HFFc6 (cell line): ENCODE measurements at regions not wholly inside any gene's neighbourhood (a gene's known extent, or its start where the extent isn't known, plus 50 kb on each side); places are given as distances from the start of the nearest gene placed in this dataset.
"Not testable (repeated sequence)": the region's sequence is repeated elsewhere in the genome, so short reads cannot be mapped to it uniquely, and the experiment has no call there.

Source experiments
- DNase-seq: peaks from one replicate; pipeline ENCODE4 v3.0.0-alpha.2; 2018
- H3K27ac Mint-ChIP-seq: 2 replicates; pipeline ENCODE4 v1.8.0; 2020; ENCODE audit warnings: mild to moderate bottlenecking, mixed read lengths
- H3K27me3 Mint-ChIP-seq: 2 replicates; pipeline ENCODE4 v1.8.0; 2021; ENCODE audit warnings: mild to moderate bottlenecking, moderate library complexity, mixed read lengths; ENCODE audit not compliant: insufficient read depth
- H3K36me3 Mint-ChIP-seq: 2 replicates; pipeline ENCODE4 v1.8.0; 2021; ENCODE audit warnings: low read depth, mixed read lengths
- H3K4me1 Mint-ChIP-seq: 2 replicates; pipeline ENCODE4 v1.8.0; 2020; ENCODE audit warnings: low read depth, mixed read lengths
- H3K4me3 Mint-ChIP-seq: 2 replicates; pipeline ENCODE4 v1.8.0; 2020; ENCODE audit warnings: mild to moderate bottlenecking, moderate library complexity, mixed read lengths
- H3K9me3 Mint-ChIP-seq: 2 replicates; pipeline ENCODE4 v1.8.0; 2020; ENCODE audit warnings: mild to moderate bottlenecking, mixed read lengths
- CTCF ChIP-seq: fragments of 200-600 bp; sonication (generic); IDR thresholded peaks from 2 replicates; pipeline ENCODE4 v1.5.0; 2021; ENCODE audit warnings: antibody characterized with exemption, mild to moderate bottlenecking

- Mint-ChIP-seq H3K36me3 (no peaks in the 10 kb centered on the region), H3K27ac (no peak overlapping the region)
- DNase-seq = no peak
Measured at GRCh38 chrX:26789751-26790150, 573.8 kb downstream of the MAGEB5 start.

GRCh38 chrX:26788402-26788998 is 572.5 kb downstream of the MAGEB5 start:
- Mint-ChIP-seq H3K4me1 (no peaks in the 10 kb centered on the region), H3K36me3 (no peaks in the 10 kb centered on the region), H3K4me3 (no peak overlapping the region), H3K27me3 (no peaks in the 10 kb centered on the region), H3K9me3 (peaks cover 11% of the 10 kb centered on the region; the same call in 1 of the 2 replicates), H3K27ac (no peak overlapping the region)
- DNase-seq = no peak
- no peak for TF ChIP-seq CTCF

More at GRCh38 chrX:26789751-26790150, 573.8 kb downstream of the MAGEB5 start:
- Mint-ChIP-seq H3K27me3 (no peaks in the 10 kb centered on the region), H3K9me3 (peaks cover 11% of the 10 kb centered on the region; the same call in 1 of the 2 replicates), H3K4me1 (no peaks in the 10 kb centered on the region), H3K4me3 (no peak overlapping the region)
- TF ChIP-seq CTCF = no peak

- H3K27me3 Mint-ChIP-seq = no peaks in the 10 kb centered on the region
- no peak for DNase-seq
- H3K4me3 Mint-ChIP-seq = no peak overlapping the region
- no peaks in the 10 kb centered on the region for H3K4me1 Mint-ChIP-seq
- H3K36me3 Mint-ChIP-seq = no peaks in the 10 kb centered on the region
- peak; percentile 50; the same call in 1 of the 2 replicates for TF ChIP-seq CTCF
- no peak overlapping the region for H3K27ac Mint-ChIP-seq
- peaks cover 4% of the 10 kb centered on the region for H3K9me3 Mint-ChIP-seq
Measured at GRCh38 chrX:26783512-26784225, 567.7 kb downstream of the MAGEB5 start.

GRCh38 chrX:26778320-26778888 is 562.4 kb downstream of the MAGEB5 start:
- no peak for DNase-seq
- no peak overlapping the region for H3K27ac Mint-ChIP-seq
- peaks cover 13% of the 10 kb centered on the region for H3K9me3 Mint-ChIP-seq
- TF ChIP-seq CTCF = peak; percentile 43
- H3K4me3 Mint-ChIP-seq = no peak overlapping the region
- no peaks in the 10 kb centered on the region for H3K4me1 Mint-ChIP-seq
- no peaks in the 10 kb centered on the region for H3K27me3 Mint-ChIP-seq
- H3K36me3 Mint-ChIP-seq = no peaks in the 10 kb centered on the region

- Mint-ChIP-seq H3K36me3 (no peaks in the 10 kb centered on the region), H3K4me3 (no peak overlapping the region), H3K4me1 (no peaks in the 10 kb centered on the region), H3K9me3 (no peaks in the 10 kb centered on the region), H3K27ac (no peak overlapping the region), H3K27me3 (no peaks in the 10 kb centered on the region)
- no peak for TF ChIP-seq CTCF
- DNase-seq = no peak
Measured at GRCh38 chrX:26762253-26762652, 546.3 kb downstream of the MAGEB5 start.

- not testable (repeated sequence) for H3K36me3 Mint-ChIP-seq, H3K27me3 Mint-ChIP-seq, H3K9me3 Mint-ChIP-seq, H3K4me3 Mint-ChIP-seq, DNase-seq, H3K4me1 Mint-ChIP-seq, H3K27ac Mint-ChIP-seq
Measured at GRCh38 chrX:26755760-26756159, 539.8 kb downstream of the MAGEB5 start.
